ENCODE measurements at regions not wholly inside any gene's neighbourhood (a gene's known extent, or its start where the extent isn't known, plus 50 kb on each side); places are given as distances from the start of the nearest gene placed in this dataset.
A peak's percentile ranks its signal among the peaks of the same experiment; 100 is the strongest.

DNA sequence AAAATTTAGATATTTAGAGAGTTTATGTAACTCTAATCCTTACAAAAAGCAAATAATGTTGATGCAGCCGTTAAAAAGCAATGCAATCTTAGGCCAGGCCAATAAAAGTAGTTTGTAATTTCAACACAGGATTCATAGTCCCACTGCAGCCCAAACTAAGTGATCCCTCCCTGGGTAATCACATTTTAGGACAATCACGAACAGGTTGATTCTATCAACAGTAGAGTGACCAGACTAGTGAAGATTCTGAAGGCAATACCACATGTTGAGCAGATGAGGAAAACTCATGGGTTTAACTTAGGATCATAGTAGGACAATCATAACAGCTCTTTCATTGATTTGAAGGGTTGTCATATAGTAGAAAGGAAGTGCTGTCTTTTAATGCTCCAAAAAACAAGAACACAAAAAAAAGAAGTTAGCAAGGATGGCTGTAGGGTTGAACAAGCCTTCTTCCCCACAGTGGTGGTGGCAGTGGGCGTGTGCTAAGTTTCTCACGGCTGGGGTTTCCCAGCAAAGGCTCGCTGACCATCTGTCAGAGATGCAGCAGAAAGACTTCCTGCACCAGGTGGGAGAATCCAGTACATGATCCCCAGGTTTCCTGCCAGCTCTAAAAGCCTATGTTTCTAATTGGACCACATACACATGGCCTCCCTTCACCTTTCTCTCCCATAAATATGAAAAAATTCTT, 212.2 kb downstream of the CHRM2 start:
- TF ChIP-seq, protein P1, sequence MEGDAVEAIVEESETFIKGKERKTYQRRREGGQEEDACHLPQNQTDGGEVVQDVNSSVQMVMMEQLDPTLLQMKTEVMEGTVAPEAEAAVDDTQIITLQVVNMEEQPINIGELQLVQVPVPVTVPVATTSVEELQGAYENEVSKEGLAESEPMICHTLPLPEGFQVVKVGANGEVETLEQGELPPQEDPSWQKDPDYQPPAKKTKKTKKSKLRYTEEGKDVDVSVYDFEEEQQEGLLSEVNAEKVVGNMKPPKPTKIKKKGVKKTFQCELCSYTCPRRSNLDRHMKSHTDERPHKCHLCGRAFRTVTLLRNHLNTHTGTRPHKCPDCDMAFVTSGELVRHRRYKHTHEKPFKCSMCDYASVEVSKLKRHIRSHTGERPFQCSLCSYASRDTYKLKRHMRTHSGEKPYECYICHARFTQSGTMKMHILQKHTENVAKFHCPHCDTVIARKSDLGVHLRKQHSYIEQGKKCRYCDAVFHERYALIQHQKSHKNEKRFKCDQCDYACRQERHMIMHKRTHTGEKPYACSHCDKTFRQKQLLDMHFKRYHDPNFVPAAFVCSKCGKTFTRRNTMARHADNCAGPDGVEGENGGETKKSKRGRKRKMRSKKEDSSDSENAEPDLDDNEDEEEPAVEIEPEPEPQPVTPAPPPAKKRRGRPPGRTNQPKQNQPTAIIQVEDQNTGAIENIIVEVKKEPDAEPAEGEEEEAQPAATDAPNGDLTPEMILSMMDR (IDR thresholded peaks at IDR 0.05; ENCODE audit: insufficient read depth, low read depth, low read length) = no peak
- no peak overlapping the region for H3K4me3 ChIP-seq (ENCODE audit: low read depth, low read length)
- peak; percentile 80 for DNase-seq (ENCODE audit: low read depth)

DNA sequence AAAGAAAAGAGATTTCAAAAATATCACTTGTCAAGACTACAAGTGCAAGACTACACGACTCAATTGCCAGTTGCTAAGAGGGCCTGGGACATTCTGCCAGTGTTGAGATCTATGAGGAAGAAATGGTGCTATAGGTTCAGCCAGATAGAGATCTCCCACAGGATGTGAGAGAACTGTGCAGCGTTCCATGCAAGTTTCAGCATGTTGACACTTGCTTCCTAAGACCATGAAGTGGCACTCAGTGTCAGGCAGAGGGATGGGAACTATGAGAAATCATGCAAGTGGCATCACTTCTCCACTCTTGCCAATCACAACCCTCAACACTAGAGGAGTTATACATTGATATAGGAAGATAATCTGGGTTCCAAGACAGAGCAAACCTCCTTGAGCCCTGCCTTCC, 210.3 kb downstream of the CHRM2 start:
- no peak for DNase-seq (ENCODE audit: low read depth)
- TF ChIP-seq, protein P1 (IDR thresholded peaks at IDR 0.05; ENCODE audit: insufficient read depth, low read depth, low read length) = no peak

DNA sequence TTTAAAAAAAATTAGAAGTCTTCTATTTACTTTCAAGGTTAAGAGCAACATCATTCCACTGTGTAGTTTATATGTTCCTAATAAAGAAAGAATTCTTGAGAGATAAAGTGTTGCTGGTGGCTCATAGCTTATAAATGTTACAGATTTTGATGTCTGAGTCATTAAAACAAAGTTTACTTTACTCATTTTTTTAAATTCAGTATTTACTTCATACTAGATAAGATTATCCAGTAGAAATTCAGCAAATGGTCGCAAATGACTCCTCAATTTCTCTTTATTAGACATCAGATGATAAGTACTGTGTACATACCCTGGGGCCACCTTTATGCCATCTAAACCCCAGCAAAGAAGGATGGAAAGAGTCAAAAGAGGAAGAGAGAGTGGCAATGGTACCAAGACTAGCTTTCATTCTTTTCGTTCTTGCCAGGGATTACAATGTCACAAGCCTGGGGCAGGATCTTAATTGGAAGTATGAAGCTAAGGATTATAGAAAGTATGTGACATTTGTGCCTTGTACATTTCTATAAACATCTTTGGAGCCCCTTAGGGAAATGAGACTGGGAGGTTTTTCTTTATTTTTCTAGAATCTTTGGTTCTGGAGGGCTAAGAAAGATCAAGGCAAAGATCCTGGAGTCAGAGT, 206.1 kb downstream of the CHRM2 start:
- H3K4me3 ChIP-seq (ENCODE audit: low read depth, low read length) = no peak overlapping the region
- peak; percentile 82 for DNase-seq (ENCODE audit: low read depth)
- TF ChIP-seq, protein P1 (IDR thresholded peaks at IDR 0.05; ENCODE audit: insufficient read depth, low read depth, low read length) = no peak

More for the DNA sequence above, 210.3 kb downstream of the CHRM2 start:
- H3K4me3 ChIP-seq (ENCODE audit: low read depth, low read length) = no peak overlapping the region

DNA sequence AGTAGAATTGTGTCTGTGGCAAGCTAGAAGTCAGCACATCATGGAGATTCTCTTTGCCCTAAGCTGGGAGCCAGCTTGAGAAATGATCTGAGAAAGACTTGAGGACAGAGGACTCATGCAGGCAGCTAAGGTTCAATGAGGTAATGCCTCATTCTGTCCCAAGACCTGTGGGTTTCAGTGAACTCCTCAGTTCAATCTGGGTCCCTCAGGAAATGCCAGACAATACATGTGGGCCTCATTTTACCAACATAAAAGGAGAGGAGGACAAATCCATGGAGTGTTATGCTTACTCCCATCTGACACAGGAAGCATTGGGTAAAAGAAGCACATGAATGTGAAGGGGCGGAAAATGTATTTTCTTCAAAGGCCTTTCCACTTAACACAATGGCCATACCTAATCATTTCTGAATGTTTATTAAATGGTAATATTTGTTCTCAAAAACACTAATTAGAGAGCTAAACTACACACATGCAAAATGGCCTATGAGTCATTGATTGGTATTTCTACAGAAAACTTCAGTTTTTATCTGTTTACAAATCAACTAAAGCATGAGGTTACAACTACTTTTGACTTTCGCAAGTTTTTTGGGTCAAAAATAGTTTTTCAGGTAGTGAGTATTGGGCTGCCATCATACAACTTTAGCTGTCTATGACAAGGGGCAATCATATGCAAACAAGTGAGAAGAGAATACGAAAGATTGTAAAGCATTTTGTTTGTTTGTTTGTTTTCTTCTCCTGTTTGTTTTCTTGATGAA, 205.3 kb downstream of the CHRM2 start:
- H3K4me3 ChIP-seq (ENCODE audit: low read depth, low read length) = no peak overlapping the region
- DNase-seq (ENCODE audit: low read depth) = peak; percentile 67
- TF ChIP-seq, protein P1 (IDR thresholded peaks at IDR 0.05; ENCODE audit: insufficient read depth, low read depth, low read length) = no peak

All from fibroblast of villous mesenchyme (primary cell).